DMS53 treated with DMSO at 0.1 percent for 48 hours (cell line): ENCODE measurements at regions not wholly inside any gene's neighbourhood (a gene's known extent, or its start where the extent isn't known, plus 50 kb on each side); places are given as distances from the start of the nearest gene placed in this dataset.
"Not testable (repeated sequence)": the region's sequence is repeated elsewhere in the genome, so short reads cannot be mapped to it uniquely, and the experiment has no call there.

ENCODE experiments used
- DNase-seq: peaks from one replicate; lab custom pipeline; 2025; ENCODE audit not compliant: unreplicated experiment; lab: John Stamatoyannopoulos, UW

GRCh38 chr9:78172610-78173009 lies 63.3 kb upstream of the CEP78 start:
- DNase-seq = not testable (repeated sequence)

GRCh38 chr9:78171651-78172050 lies 64.2 kb upstream of the CEP78 start:
- no peak for DNase-seq

- no peak for DNase-seq
Measured at GRCh38 chr9:78169125-78169524, 66.8 kb upstream of the CEP78 start.

GRCh38 chr9:78167356-78167755 lies 68.5 kb upstream of the CEP78 start:
- peak; percentile 69 for DNase-seq

- DNase-seq = no peak
Measured at GRCh38 chr9:78163834-78164233, 72.0 kb upstream of the CEP78 start.

GRCh38 chr9:78158286-78158685 lies 77.6 kb upstream of the CEP78 start:
- no peak for DNase-seq

GRCh38 chr9:78150983-78151356 lies 84.9 kb upstream of the CEP78 start:
- no peak for DNase-seq

- no peak for DNase-seq
Measured at GRCh38 chr9:78150312-78150982, 85.4 kb upstream of the CEP78 start.

- no peak for DNase-seq
Measured at GRCh38 chr9:78149702-78150291, 86.1 kb upstream of the CEP78 start.

- DNase-seq = no peak
Measured at GRCh38 chr9:78146241-78146640, 89.6 kb upstream of the CEP78 start.

GRCh38 chr9:78144663-78145377 lies 91.1 kb upstream of the CEP78 start:
- DNase-seq = no peak

- no peak for DNase-seq
Measured at GRCh38 chr9:78144008-78144381, 91.9 kb upstream of the CEP78 start.

- no peak for DNase-seq
Measured at GRCh38 chr9:78143281-78144007, 92.4 kb upstream of the CEP78 start.

GRCh38 chr9:78142264-78142663 lies 93.6 kb upstream of the CEP78 start:
- DNase-seq = not testable (repeated sequence)

- DNase-seq = no peak
Measured at GRCh38 chr9:78133751-78134150, 102.1 kb upstream of the CEP78 start.

GRCh38 chr9:78132701-78133058 lies 101.1 kb upstream of the GNAQ start:
- DNase-seq = peak; percentile 9

- DNase-seq = no peak
Measured at GRCh38 chr9:78131969-78132700, 100.5 kb upstream of the GNAQ start.

- DNase-seq = no peak
Measured at GRCh38 chr9:78130853-78131252, 99.2 kb upstream of the GNAQ start.

GRCh38 chr9:78130004-78130403 lies 98.4 kb upstream of the GNAQ start:
- no peak for DNase-seq

- no peak for DNase-seq
Measured at GRCh38 chr9:78127279-78128225, 95.9 kb upstream of the GNAQ start.
